Neutrophil (primary cell): ENCODE measurements at regions not wholly inside any gene's neighbourhood (a gene's known extent, or its start where the extent isn't known, plus 50 kb on each side); places are given as distances from the start of the nearest gene placed in this dataset.

ENCODE experiments used
- H3K27ac ChIP-seq: fragments of 200-600 bp; sonication (generic); 2 replicates; pipeline ENCODE4 v1.5.1; 2016; ENCODE audit warnings: mild to moderate bottlenecking, moderate library complexity
- H3K27me3 ChIP-seq: fragments of 200-600 bp; sonication (generic); 2 replicates; pipeline ENCODE4 v1.6.0; 2016; ENCODE audit warnings: mild to moderate bottlenecking
- H3K36me3 ChIP-seq: fragments of 200-600 bp; sonication (generic); 2 replicates; pipeline ENCODE4 v1.5.1; 2017
- H3K4me1 ChIP-seq, 2 experiments: fragments of 200-600 bp in 1 of 2; sonication (generic) in 1 of 2; 1 replicate in 1 of 2; 2 replicates in 1 of 2; pipeline versions ENCODE4 v1.5.1 to v1.6.1; 2013 to 2016; ENCODE audit warnings: low read depth in 1 of 2, low read length in 1 of 2, mild to moderate bottlenecking in 1 of 2, moderate library complexity in 1 of 2; ENCODE audit not compliant: control insufficient read depth in 1 of 2, insufficient read depth in 1 of 2
- H3K4me3 ChIP-seq, 2 experiments: fragments of 200-600 bp in 1 of 2; sonication (generic) in 1 of 2; 1 replicate in 1 of 2; 2 replicates in 1 of 2; pipeline ENCODE4 v1.5.1; 2013 to 2016; ENCODE audit warnings: low read depth in 1 of 2, low read length in 1 of 2, mild to moderate bottlenecking in 1 of 2, moderate library complexity in 1 of 2
- H3K9me3 ChIP-seq: fragments of 200-600 bp; sonication (generic); 2 replicates; pipeline ENCODE4 v1.5.1; 2016
- CTCF ChIP-seq: fragments of 200-600 bp; sonication (generic); IDR thresholded peaks from 2 replicates; pipeline ENCODE4 v1.5.1; 2016; ENCODE audit warnings: antibody characterized with exemption

- Histone ChIP-seq H3K9me3 (no peaks in the 10 kb centered on the region), H3K27me3 (no peaks in the 10 kb centered on the region), H3K27ac (no peak overlapping the region), H3K4me3 (no peak overlapping the region), H3K36me3 (no peaks in the 10 kb centered on the region), H3K4me1 (no peaks in the 10 kb centered on the region)
- TF ChIP-seq CTCF, result no peak
Observed at GRCh38 chr14:65251213-65251612, 148.9 kb upstream of the MAX start.

GRCh38 chr14:65252482-65253255, 150.4 kb upstream of the MAX start:
- H3K4me1 ChIP-seq, result no peaks in the 10 kb centered on the region
- no peaks in the 10 kb centered on the region for H3K27me3 ChIP-seq
- H3K27ac ChIP-seq, result no peak overlapping the region
- H3K9me3 ChIP-seq, result no peaks in the 10 kb centered on the region
- H3K36me3 ChIP-seq, result no peaks in the 10 kb centered on the region
- no peak for TF ChIP-seq CTCF
- H3K4me3 ChIP-seq, result no peak overlapping the region

- Histone ChIP-seq H3K36me3 (no peaks in the 10 kb centered on the region), H3K27ac (no peak overlapping the region), H3K9me3 (no peaks in the 10 kb centered on the region), H3K4me3 (no peak overlapping the region), H3K27me3 (peaks cover 4% of the 10 kb centered on the region), H3K4me1 (no peaks in the 10 kb centered on the region)
- TF ChIP-seq CTCF, result no peak
Observed at GRCh38 chr14:65255029-65255545, 152.8 kb upstream of the MAX start.

GRCh38 chr14:65255583-65256461, 153.5 kb upstream of the MAX start:
- Histone ChIP-seq H3K36me3 (no peaks in the 10 kb centered on the region), H3K27ac (no peak overlapping the region), H3K27me3 (peaks cover 4% of the 10 kb centered on the region), H3K4me1 (no peaks in the 10 kb centered on the region), H3K9me3 (no peaks in the 10 kb centered on the region), H3K4me3 (no peak overlapping the region)
- no peak for TF ChIP-seq CTCF

GRCh38 chr14:65256714-65257113, 154.4 kb upstream of the MAX start:
- H3K4me3 ChIP-seq, result no peak overlapping the region
- H3K4me1 ChIP-seq, result no peaks in the 10 kb centered on the region
- peaks cover 4% of the 10 kb centered on the region for H3K27me3 ChIP-seq
- no peaks in the 10 kb centered on the region for H3K36me3 ChIP-seq
- no peak overlapping the region for H3K27ac ChIP-seq
- TF ChIP-seq CTCF, result no peak
- no peaks in the 10 kb centered on the region for H3K9me3 ChIP-seq
